ENCODE measurements at regions not wholly inside any gene's neighbourhood (a gene's known extent, or its start where the extent isn't known, plus 50 kb on each side); places are given as distances from the start of the nearest gene placed in this dataset.

DNA sequence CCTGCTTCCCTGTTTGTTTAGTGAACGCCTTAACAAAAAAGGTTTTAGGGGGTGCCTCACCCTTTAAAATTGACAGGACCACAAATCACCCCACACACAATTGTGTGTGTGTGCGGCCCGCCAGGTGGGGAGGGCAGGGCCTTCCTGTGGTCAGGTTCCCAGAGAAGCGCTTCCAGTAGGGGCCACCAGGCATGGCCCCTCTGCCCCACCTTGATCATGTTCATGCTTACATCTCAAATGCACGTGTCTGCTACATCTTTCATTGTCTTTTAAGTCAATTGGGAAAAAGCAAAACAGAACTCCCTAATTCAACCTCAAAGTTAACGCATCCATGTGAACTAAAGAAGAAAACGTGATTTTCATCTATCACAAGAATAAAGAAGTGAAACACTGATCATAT, 1335.3 kb downstream of the TBC1D22A start:
- Histone ChIP-seq H3K9me2 (replicated peaks; ENCODE audit: low read depth, low read length) (no peaks in the 10 kb centered on the region), H3K9me3 (ENCODE audit: insufficient read depth, low read depth, low read length) (no peaks in the 10 kb centered on the region), H3F3A (ENCODE audit: low read depth) (peaks cover 8% of the 10 kb centered on the region; the same call in 1 of the 2 replicates), H3K9ac (ENCODE audit: low read depth, low read length, poor library complexity, severe bottlenecking) (peak overlapping the region; percentile 70), H3K4me3 (ENCODE audit: low read length, poor library complexity, severe bottlenecking) (peak overlapping the region; percentile 59), H3K4me2 (ENCODE audit: low read depth, low read length, poor library complexity, severe bottlenecking) (peak overlapping the region; percentile 82), H3K36me3 (ENCODE audit: insufficient read depth, low read length) (no peaks in the 10 kb centered on the region), H2AFZ (ENCODE audit: low read length) (peak overlapping the region; percentile 48; the same call in 1 of the 2 replicates), H3K79me2 (ENCODE audit: insufficient read depth, low read length) (no peaks in the 10 kb centered on the region), H3K27me3 (ENCODE audit: insufficient read depth, low read length, poor library complexity, severe bottlenecking) (no peaks in the 10 kb centered on the region), H4K20me1 (ENCODE audit: insufficient read depth, low read length, poor library complexity, severe bottlenecking) (no peaks in the 10 kb centered on the region), H3K4me1 (ENCODE audit: insufficient read depth, low read length, poor library complexity, severe bottlenecking) (peaks cover 57% of the 10 kb centered on the region)
- no peak for TF ChIP-seq EZH2phosphoT487 (IDR thresholded peaks at IDR 0.05; ENCODE audit: borderline replicate concordance)
- TF ChIP-seq, protein P1, sequence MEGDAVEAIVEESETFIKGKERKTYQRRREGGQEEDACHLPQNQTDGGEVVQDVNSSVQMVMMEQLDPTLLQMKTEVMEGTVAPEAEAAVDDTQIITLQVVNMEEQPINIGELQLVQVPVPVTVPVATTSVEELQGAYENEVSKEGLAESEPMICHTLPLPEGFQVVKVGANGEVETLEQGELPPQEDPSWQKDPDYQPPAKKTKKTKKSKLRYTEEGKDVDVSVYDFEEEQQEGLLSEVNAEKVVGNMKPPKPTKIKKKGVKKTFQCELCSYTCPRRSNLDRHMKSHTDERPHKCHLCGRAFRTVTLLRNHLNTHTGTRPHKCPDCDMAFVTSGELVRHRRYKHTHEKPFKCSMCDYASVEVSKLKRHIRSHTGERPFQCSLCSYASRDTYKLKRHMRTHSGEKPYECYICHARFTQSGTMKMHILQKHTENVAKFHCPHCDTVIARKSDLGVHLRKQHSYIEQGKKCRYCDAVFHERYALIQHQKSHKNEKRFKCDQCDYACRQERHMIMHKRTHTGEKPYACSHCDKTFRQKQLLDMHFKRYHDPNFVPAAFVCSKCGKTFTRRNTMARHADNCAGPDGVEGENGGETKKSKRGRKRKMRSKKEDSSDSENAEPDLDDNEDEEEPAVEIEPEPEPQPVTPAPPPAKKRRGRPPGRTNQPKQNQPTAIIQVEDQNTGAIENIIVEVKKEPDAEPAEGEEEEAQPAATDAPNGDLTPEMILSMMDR (conservative IDR thresholded peaks at IDR 0.05; ENCODE audit: low read length) = no peak

DNA sequence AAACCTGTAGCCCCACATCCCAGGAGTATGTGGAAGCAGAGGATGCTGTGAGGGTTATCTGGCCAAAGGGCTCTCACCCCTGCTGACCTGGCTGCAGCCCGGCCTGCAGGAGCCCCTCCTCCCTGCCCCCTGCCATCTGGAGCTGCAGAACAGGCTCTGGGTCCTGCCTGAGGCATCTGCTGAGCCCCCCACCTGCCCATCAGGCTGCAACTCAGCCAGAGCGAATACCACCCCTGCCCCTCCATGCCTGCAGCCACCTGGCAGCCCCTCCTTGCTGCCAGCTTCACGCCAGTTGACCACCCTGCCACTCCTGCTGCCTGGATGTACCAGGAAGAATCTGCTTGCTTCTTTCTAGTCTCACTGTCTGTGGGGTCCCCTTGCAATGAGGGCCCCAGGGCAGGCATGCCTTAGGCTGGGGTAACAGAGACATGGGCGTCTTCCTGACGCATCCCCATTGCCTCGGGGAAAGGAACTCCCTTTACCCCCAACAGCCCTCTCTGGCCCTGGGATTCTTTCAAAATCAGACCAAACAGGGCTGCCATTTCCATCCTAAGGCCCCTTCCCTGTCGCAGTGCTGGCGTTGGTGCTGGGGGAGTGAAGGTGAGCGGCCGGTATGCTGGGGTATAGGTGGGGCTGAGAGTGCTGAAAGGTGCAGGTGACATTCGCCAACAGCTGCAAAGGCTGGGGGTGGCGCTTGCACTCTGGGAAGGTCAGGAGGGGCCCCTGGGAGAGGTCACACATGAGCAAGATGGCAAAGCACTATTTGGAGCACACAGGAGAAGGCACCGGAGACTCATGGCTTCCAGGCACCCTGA, 1334.6 kb downstream of the TBC1D22A start:
- Histone ChIP-seq H3K9ac (ENCODE audit: low read depth, low read length, poor library complexity, severe bottlenecking) (peak overlapping the region; percentile 70), H3K4me2 (ENCODE audit: low read depth, low read length, poor library complexity, severe bottlenecking) (peak overlapping the region; percentile 82)
- TF ChIP-seq EZH2phosphoT487 (IDR thresholded peaks at IDR 0.05; ENCODE audit: borderline replicate concordance) = no peak
- TF ChIP-seq, protein P1 (conservative IDR thresholded peaks at IDR 0.05; ENCODE audit: low read length) = no peak

DNA sequence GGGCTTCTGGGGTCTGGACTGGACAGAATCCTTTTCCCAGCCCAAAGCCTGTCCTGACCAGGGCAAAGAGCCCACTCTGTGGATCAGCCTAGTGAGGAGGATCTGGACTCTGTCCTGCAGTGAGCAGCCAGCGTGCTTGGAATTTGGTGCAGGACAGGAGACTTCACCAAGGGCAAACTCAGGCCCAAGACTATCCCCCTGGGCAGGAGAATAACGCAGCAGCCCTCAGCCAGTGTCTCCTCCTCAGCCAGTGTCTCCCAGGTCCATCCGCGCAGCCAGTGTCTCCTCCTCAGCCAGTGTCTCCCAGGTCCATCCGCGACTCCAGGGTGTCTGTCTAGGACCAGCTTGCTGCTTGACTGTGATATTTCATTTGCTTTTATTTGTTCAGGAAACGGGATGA, 1334.0 kb downstream of the TBC1D22A start:
- Histone ChIP-seq H3K36me3 (ENCODE audit: insufficient read depth, low read length) (no peaks in the 10 kb centered on the region), H4K20me1 (ENCODE audit: insufficient read depth, low read length, poor library complexity, severe bottlenecking) (no peaks in the 10 kb centered on the region), H3K27me3 (ENCODE audit: insufficient read depth, low read length, poor library complexity, severe bottlenecking) (no peaks in the 10 kb centered on the region), H2AFZ (ENCODE audit: low read length) (no peak overlapping the region), H3F3A (ENCODE audit: low read depth) (peaks cover 8% of the 10 kb centered on the region; the same call in 1 of the 2 replicates), H3K79me2 (ENCODE audit: insufficient read depth, low read length) (no peaks in the 10 kb centered on the region), H3K4me3 (ENCODE audit: low read length, poor library complexity, severe bottlenecking) (no peak overlapping the region), H3K9me3 (ENCODE audit: insufficient read depth, low read depth, low read length) (no peaks in the 10 kb centered on the region), H3K4me1 (ENCODE audit: insufficient read depth, low read length, poor library complexity, severe bottlenecking) (peaks cover 57% of the 10 kb centered on the region), H3K9me2 (replicated peaks; ENCODE audit: low read depth, low read length) (no peaks in the 10 kb centered on the region), H3K9ac (ENCODE audit: low read depth, low read length, poor library complexity, severe bottlenecking) (peak overlapping the region; percentile 70), H3K4me2 (ENCODE audit: low read depth, low read length, poor library complexity, severe bottlenecking) (no peak overlapping the region)
- TF ChIP-seq, protein P1 (conservative IDR thresholded peaks at IDR 0.05; ENCODE audit: low read length) = no peak
- no peak for TF ChIP-seq EZH2phosphoT487 (IDR thresholded peaks at IDR 0.05; ENCODE audit: borderline replicate concordance)

More for the DNA sequence above, 1334.6 kb downstream of the TBC1D22A start:
- Histone ChIP-seq H3K36me3 (ENCODE audit: insufficient read depth, low read length) (no peaks in the 10 kb centered on the region), H3K9me2 (replicated peaks; ENCODE audit: low read depth, low read length) (no peaks in the 10 kb centered on the region), H3K79me2 (ENCODE audit: insufficient read depth, low read length) (no peaks in the 10 kb centered on the region), H4K20me1 (ENCODE audit: insufficient read depth, low read length, poor library complexity, severe bottlenecking) (no peaks in the 10 kb centered on the region), H2AFZ (ENCODE audit: low read length) (no peak overlapping the region), H3K27me3 (ENCODE audit: insufficient read depth, low read length, poor library complexity, severe bottlenecking) (no peaks in the 10 kb centered on the region), H3K9me3 (ENCODE audit: insufficient read depth, low read depth, low read length) (no peaks in the 10 kb centered on the region), H3K4me1 (ENCODE audit: insufficient read depth, low read length, poor library complexity, severe bottlenecking) (peaks cover 57% of the 10 kb centered on the region), H3K4me3 (ENCODE audit: low read length, poor library complexity, severe bottlenecking) (peak overlapping the region; percentile 59), H3F3A (ENCODE audit: low read depth) (peaks cover 8% of the 10 kb centered on the region; the same call in 1 of the 2 replicates)
